GM18909 (cell line): ENCODE measurements at regions not wholly inside any gene's neighbourhood (a gene's known extent, or its start where the extent isn't known, plus 50 kb on each side); places are given as distances from the start of the nearest gene placed in this dataset.
A peak's percentile ranks its signal among the peaks of the same experiment; 100 is the strongest.
"Not testable (repeated sequence)": the region's sequence is repeated elsewhere in the genome, so short reads cannot be mapped to it uniquely, and the experiment has no call there.

Experiments
- ATAC-seq: cut with Tn5 transposase; IDR thresholded peaks from one replicate; pipeline ENCODE4 v1.9.1; 2021; ENCODE audit warnings: mild to moderate bottlenecking; ENCODE audit not compliant: unreplicated experiment, poor library complexity

- no peak for ATAC-seq
Measured at GRCh38 chr7:20514364-20514763, 101.1 kb upstream of the ABCB5 start.

GRCh38 chr7:20519645-20520044 is 95.8 kb upstream of the ABCB5 start:
- ATAC-seq = no peak

- no peak for ATAC-seq
Measured at GRCh38 chr7:20520530-20520929, 94.9 kb upstream of the ABCB5 start.

GRCh38 chr7:20521243-20521642 is 94.2 kb upstream of the ABCB5 start:
- ATAC-seq = no peak

GRCh38 chr7:20529260-20529659 is 86.2 kb upstream of the ABCB5 start:
- no peak for ATAC-seq

GRCh38 chr7:20532890-20533289 is 82.6 kb upstream of the ABCB5 start:
- ATAC-seq = no peak

- no peak for ATAC-seq
Measured at GRCh38 chr7:20534543-20534942, 80.9 kb upstream of the ABCB5 start.

- ATAC-seq = no peak
Measured at GRCh38 chr7:20535541-20535940, 79.9 kb upstream of the ABCB5 start.

GRCh38 chr7:20539201-20539600 is 76.3 kb upstream of the ABCB5 start:
- no peak for ATAC-seq

- ATAC-seq = peak; percentile 59
Measured at GRCh38 chr7:20541608-20542349, 73.7 kb upstream of the ABCB5 start.

- no peak for ATAC-seq
Measured at GRCh38 chr7:20542594-20542993, 72.9 kb upstream of the ABCB5 start.

- no peak for ATAC-seq
Measured at GRCh38 chr7:20543500-20543899, 72.0 kb upstream of the ABCB5 start.

- ATAC-seq = no peak
Measured at GRCh38 chr7:20545016-20545415, 70.5 kb upstream of the ABCB5 start.

- ATAC-seq = not testable (repeated sequence)
Measured at GRCh38 chr7:20546958-20547357, 68.5 kb upstream of the ABCB5 start.

- no peak for ATAC-seq
Measured at GRCh38 chr7:20554072-20554471, 61.4 kb upstream of the ABCB5 start.

- no peak for ATAC-seq
Measured at GRCh38 chr7:20556091-20556490, 59.4 kb upstream of the ABCB5 start.

- ATAC-seq = no peak
Measured at GRCh38 chr7:20557116-20557515, 58.4 kb upstream of the ABCB5 start.

- ATAC-seq = no peak
Measured at GRCh38 chr7:20558963-20559716, 56.3 kb upstream of the ABCB5 start.

- no peak for ATAC-seq
Measured at GRCh38 chr7:20559883-20560282, 55.6 kb upstream of the ABCB5 start.

GRCh38 chr7:20560325-20561180 is 54.9 kb upstream of the ABCB5 start:
- ATAC-seq = no peak

GRCh38 chr7:20561466-20561865 is 54.0 kb upstream of the ABCB5 start:
- no peak for ATAC-seq
